ENCODE measurements at regions not wholly inside any gene's neighbourhood (a gene's known extent, or its start where the extent isn't known, plus 50 kb on each side); places are given as distances from the start of the nearest gene placed in this dataset.

DNA sequence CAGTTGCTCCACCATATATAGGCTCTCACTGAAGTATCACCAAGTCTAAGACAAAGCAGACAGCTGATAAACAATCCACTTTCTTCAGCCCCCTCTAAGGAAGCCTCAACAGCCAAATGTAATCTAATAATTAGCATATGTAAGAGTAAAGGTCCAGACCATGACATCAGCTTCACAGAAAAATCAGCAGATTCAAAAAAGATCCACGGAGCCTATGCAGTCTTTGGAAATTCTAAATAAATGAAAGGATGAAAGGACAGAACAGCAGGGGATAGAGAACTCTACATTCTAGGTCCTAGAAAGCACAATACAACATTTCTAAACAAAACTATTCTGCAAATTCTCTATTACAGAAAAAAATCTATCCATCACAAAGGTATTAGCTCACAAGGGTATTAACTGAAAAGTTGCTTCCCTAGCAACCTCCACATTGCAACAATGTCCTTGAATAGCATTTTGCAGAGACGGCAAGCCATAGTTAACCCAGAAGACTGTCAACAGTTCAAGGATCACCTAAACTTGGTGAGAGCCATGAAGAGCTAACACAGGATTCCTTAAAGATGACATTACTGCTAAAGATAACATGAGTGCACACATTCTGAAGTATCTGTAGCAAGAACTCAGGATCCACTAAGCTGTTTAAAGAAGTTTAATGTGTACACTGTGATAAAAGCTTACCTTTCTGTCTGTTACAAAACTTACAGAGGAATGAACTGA, 74.3 kb downstream of the SIPA1L2 start:
- DNase-seq, result no peak

- no peak for DNase-seq
Observed at GRCh38 chr1:232554409-232554808, 75.5 kb downstream of the SIPA1L2 start.

DNA sequence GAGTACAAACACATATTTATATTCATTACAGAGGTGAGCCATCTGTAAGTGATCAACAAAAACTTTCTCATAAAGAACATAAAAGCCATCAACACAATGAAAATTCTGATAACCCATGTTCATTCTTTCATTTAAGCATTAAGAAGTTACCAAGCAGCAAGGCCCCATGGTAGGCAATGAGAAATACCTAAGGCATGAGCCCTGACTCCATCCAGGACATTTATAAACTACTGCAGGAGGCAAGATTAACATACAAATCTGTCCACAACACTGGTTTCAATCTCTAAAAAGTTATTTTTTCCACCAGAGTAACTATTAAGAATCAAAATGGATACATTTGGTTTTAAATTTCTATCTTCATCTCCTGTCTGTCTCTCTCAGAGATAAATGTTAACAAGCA, 76.1 kb downstream of the SIPA1L2 start:
- DNase-seq, result peak; percentile 66

- peak; percentile 32 for DNase-seq
Observed at GRCh38 chr1:232553050-232553754, 76.7 kb downstream of the SIPA1L2 start.

GRCh38 chr1:232551386-232551785, 78.5 kb downstream of the SIPA1L2 start:
- peak; percentile 57 for DNase-seq

GRCh38 chr1:232550007-232550406, 79.9 kb downstream of the SIPA1L2 start:
- peak; percentile 36 for DNase-seq

DNA sequence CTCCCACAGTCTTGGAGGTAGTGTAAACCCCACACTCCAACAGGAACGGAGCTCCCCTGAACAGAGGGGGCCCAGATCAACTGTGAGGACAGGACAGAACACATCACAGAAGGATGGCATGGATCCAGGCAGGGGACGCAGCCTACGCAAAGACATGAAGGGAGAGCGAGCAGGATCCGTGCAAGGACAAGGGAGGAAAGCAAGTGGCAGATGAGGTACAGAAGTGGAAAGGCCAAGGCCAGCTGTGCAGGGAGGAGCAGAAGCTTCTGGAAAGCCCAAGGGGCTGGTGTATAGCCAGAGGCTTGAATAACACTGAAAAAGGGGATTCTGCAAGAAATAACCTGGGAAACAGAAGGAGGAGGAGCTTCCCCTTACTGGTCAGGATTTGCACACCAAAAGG, 81.2 kb downstream of the SIPA1L2 start:
- DNase-seq, result no peak

GRCh38 chr1:232547938-232548484, 81.9 kb downstream of the SIPA1L2 start:
- no peak for DNase-seq

DNA sequence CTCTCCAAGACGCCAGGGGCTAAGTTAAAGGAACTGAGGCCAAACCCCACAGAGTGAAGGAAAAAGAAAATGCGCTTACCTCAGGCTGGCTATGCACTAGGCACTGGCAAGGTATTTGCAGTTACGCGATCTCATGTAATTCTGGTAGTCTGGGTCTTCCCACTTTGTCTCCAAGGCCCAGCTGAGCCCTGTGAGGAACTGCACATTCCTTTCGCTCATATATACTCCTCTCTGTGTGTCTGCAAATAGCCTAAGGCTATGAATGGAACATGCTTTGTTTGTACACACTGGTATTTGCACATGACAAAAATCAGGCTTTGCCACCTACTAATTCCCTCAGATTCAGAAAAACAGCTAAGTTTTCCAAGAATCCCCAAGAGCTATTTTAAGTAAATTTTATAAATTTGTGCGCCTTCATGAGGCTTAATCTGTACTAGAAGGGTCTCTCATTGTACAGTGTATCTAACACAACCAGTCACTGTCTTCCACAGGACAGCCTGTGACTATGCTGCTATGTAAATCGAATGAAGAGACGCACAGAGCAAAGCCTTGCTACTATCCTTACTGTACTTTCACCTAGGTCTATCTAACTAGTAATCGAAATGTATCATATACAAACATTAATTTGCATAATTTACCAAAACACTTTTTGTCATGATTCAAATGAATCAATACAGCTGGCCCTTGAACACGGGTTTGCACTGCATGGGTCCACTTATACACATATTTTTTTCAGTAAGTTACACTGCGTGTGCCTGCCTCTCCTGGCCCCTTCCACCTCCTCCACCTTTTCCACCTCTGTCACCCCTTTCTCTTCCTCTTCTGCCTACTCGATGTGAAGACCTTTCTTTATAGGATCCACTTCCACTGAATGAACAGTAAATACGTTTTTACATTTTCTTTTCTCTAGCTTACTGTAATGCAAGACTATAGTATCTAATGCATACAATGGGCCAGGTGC, 87.0 kb downstream of the SIPA1L2 start:
- DNase-seq, result no peak

DNA sequence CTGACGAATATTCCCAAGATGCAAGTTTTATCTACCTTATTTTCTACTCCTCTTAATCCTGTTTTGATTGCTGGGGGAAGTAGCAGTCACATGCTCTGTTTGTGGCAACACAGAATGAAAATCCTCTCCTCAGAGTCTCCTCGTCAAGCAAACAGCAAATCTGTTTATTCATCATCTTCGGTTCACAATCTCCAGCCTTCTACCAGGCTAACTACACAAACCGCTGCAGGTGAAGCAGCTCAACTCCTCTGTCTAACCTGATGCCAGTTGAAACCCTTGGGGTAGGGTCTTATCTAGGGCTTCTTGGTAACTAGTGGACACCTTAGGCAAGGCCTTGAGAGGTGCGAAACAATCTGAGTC, 91.0 kb downstream of the SIPA1L2 start:
- DNase-seq, result no peak

DNA sequence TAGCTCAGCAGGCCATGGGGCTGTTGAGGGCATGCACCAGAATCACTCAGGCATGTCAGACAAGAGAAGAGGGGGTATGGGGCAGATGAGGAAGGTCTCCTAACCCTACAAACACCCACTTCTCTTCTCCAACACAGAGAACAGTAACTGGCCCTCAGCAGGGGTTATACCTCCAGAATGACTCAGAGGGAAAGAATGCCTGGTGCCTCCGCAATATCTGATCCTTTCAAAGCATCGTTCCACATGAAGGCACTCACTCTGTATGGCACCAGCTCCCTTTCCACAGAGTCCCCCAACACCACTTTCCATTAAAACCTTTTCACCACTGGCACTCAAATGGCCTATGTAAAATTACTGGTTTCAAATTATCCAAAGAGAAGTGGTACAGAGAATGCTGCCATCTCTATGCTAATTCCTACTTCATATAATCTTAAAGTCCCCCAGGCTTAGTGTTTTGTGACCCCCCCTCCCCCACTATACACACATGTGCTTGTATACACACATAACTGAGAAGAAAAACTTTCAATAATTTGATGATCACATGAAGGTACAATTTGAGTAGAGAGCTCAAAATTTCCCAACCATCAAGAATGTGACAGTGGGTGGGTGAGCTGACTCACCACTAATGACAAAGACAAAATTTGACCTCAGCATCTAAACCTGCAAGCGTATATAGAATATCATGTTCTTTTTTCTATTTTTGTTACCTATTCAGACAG, 91.5 kb downstream of the SIPA1L2 start:
- peak; percentile 32 for DNase-seq

GRCh38 chr1:232534552-232535517, 95.1 kb downstream of the SIPA1L2 start:
- peak; percentile 54 for DNase-seq

GRCh38 chr1:232533328-232533727, 96.6 kb downstream of the SIPA1L2 start:
- no peak for DNase-seq

GRCh38 chr1:232532901-232533300, 97.0 kb downstream of the SIPA1L2 start:
- no peak for DNase-seq

DNA sequence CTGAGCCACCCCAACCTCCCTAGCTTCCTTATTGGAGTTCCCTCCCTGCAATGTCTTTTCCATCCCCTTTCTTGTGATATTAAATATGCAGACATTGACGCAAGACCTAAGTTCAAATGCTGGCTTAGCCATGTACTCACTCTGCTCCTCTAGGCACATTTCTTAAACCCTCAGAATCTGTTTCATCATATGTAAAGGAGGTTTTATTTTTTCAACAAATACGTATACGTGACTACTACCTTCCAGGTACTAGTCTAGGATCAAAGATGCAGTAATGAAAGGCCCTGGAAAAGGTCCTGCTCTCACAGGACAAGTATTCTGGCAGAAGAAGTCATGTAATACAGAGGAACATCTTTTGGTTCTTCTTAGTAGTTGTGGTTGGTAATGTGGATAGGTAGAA, 98.6 kb downstream of the SIPA1L2 start:
- no peak for DNase-seq

DNA sequence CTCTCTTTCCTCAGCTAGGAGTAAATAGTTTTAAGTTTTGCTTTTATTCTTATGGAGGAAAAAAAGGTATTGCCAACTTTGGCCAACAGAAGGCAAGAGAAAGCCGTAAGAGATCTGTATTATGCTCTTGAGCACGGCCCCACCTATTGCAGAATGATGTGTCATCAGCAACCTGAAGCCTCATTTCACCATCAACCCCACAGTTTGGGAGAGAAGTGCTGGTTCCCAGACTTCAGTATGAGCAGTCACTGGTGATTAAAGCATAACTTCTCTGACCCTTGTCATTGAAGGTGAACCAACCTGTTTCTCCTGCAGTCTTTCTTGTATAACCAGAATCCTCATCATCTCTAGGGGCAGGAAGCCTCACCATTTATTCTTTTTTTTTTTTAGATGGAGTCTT, 100.2 kb downstream of the SIPA1L2 start:
- DNase-seq, result no peak

DNA sequence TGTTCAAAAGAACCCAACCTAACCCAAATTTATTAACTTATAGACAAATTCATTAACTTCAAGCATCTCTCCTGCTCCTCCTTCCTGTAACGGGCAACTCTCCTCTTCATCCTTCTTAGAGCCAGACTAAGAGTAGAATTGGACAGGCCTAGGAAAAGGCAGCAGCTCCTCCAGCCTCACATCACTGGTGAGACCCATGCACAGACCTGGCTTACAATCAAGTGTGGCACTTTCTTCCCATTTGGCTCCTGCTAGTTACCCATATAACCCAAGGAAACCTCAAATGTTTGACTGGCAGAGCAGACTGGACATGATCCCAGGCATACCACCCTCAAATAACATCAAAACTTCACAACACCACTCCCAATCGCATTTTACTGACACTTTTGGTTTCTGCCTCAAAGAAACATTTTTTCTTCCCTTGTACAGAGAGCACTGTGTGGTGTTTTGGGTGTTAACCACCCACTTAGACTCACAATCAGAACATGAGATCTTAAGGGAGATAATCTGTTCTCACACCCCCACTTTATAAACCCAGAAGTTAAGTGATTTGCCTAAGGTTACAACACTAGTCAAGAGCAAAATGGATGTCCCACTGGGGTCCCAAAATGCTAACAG, 101.4 kb downstream of the SIPA1L2 start:
- DNase-seq, result no peak

DNA sequence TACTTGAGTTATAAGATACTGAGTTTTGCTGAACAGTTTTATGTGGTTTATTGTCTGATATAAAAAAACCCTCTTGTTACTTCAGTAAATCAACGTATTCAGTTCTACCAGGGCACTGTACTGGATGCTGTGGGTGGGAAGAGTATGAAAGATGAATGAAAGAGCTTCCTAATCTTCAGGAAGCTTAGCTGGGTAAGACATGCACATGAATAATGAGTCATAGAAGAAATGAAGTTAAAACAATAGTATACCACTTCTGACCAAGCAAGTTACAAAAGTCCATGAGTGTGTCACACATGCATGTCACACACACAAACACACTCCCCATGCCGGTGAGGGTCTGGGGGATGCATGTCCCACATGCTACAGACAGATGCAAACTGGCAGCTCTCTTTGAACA, 105.9 kb downstream of the SIPA1L2 start:
- DNase-seq, result no peak

DNA sequence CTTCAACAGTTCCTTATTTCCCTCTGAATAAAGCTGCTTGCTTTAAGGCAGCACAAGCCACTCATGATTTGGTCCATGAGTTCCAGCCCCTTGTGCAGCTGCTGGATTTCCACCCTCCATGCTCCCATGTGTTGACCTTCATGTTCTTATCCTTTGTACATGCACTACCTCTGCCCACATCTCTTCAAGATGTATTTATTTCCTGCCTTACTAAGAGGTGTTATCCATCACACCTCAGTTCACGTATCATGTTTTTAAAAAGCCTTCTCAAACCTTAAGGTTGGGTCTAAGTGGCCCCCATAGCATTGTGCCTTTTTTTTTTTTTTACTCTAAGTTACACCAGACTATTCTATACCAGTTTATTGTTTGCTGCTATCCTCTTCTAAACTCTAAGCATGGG, 107.7 kb downstream of the SIPA1L2 start:
- DNase-seq, result no peak

DNA sequence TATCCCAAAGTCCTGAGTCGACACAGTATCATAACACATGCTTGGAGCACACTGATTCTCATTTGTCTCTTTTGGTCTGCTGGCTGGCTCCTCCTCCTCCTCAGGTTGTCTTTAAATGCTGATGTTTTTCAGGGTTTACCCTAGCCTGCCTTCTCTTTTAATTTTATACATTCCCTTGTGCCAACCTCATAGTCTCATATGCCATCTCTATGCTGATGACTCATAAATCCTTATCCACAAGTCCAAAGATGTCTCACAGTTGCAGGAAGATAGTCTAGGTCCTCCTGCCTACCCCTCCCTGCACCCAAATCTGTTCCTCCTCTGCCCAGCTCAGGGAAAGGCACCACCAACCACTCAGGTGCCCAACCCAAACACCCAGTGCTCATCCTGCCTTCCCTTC, 108.3 kb downstream of the SIPA1L2 start:
- DNase-seq, result no peak

DNA sequence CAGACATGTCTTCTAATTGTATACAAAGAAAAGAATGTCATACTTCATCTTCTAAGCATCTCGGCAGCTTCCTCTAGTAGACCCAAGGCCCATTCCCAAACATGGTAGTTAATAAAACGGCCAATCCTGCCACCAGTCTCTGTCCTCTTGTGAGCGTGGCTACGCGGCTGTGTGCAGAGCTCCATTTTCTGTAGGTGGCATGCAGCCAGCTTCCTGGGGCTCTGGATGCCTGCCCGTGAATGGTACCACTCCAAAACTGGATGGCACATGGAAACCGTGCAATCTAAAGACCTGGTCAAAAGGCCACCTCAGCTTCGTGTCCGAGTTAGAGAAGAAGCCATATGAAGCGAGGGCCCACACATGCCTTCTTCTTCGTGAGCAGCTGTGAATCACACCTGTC, 110.7 kb downstream of the SIPA1L2 start:
- no peak for DNase-seq

All from fibroblast of skin of abdomen (primary cell).